Activated CD8-positive, alpha-beta T cell treated with anti-CD3 and anti-CD28 coated beads, Interleukin-2, amount 10 ng/mL, durations not matched to agents 7 days and 5 days (primary cell): ENCODE measurements at regions not wholly inside any gene's neighbourhood (a gene's known extent, or its start where the extent isn't known, plus 50 kb on each side); places are given as distances from the start of the nearest gene placed in this dataset.
"Not testable (repeated sequence)": the region's sequence is repeated elsewhere in the genome, so short reads cannot be mapped to it uniquely, and the experiment has no call there.

ENCODE experiments used
- ATAC-seq: fragments of 150-1000 bp; cut with Tn5 transposase; one replicate; pipeline ENCODE4 v1.10.0; 2021; ENCODE audit warnings: moderate library complexity
- CTCF ChIA-PET: fragments of 350-600 bp; sonication (Branson Sonifier 250); formaldehyde crosslinking; loops from one replicate; lab custom pipeline; 2021; ENCODE audit warnings: antibody characterized with exemption; lab: Charles Lee
- POLR2A ChIA-PET: fragments of 350-600 bp; sonication (Branson Sonifier 250); formaldehyde crosslinking; loops from one replicate; lab custom pipeline; 2021; ENCODE audit warnings: antibody characterized with exemption; lab: Charles Lee
- DNase-seq: peaks from one replicate; pipeline ENCODE4 v3.0.0-alpha.2; 2020
- H3K27ac Mint-ChIP-seq: one replicate; pipeline ENCODE4 v1.8.0; 2021; ENCODE audit warnings: mild to moderate bottlenecking, mixed read lengths
- H3K27me3 Mint-ChIP-seq: one replicate; pipeline ENCODE4 v1.8.0; 2021; ENCODE audit warnings: low read depth, mixed read lengths
- H3K36me3 Mint-ChIP-seq: one replicate; pipeline ENCODE4 v1.8.0; 2021; ENCODE audit warnings: low read depth, mixed read lengths
- H3K4me1 Mint-ChIP-seq: one replicate; pipeline ENCODE4 v1.8.0; 2021; ENCODE audit warnings: low read depth, mixed read lengths
- H3K4me3 Mint-ChIP-seq: one replicate; pipeline ENCODE4 v1.8.0; 2021; ENCODE audit warnings: mild to moderate bottlenecking, mixed read lengths
- H3K9me3 Mint-ChIP-seq: one replicate; pipeline ENCODE4 v1.8.0; 2022; ENCODE audit warnings: mixed read lengths; ENCODE audit not compliant: insufficient read depth

- peaks cover 4% of the 10 kb centered on the region for H3K9me3 Mint-ChIP-seq
- ChIA-PET CTCF (no interaction called here), POLR2A (no interaction called here)
- no peak overlapping the region for H3K4me3 Mint-ChIP-seq
- DNase-seq (no peak), ATAC-seq (no peak)
- no peak overlapping the region for H3K27ac Mint-ChIP-seq
- H3K4me1 Mint-ChIP-seq, result no peaks in the 10 kb centered on the region
- H3K36me3 Mint-ChIP-seq, result no peaks in the 10 kb centered on the region
- no peaks in the 10 kb centered on the region for H3K27me3 Mint-ChIP-seq
Observed at GRCh38 chr3:137329594-137329993, 371.8 kb downstream of the IL20RB start.

GRCh38 chr3:137330246-137330645 is 372.5 kb downstream of the IL20RB start:
- no peaks in the 10 kb centered on the region for H3K4me1 Mint-ChIP-seq
- CTCF ChIA-PET, result no interaction called here
- no peaks in the 10 kb centered on the region for H3K27me3 Mint-ChIP-seq
- H3K27ac Mint-ChIP-seq, result no peak overlapping the region
- ATAC-seq, result no peak
- no peak for DNase-seq
- no peaks in the 10 kb centered on the region for H3K9me3 Mint-ChIP-seq
- no peak overlapping the region for H3K4me3 Mint-ChIP-seq
- no peaks in the 10 kb centered on the region for H3K36me3 Mint-ChIP-seq
- POLR2A ChIA-PET, result no interaction called here

- no peaks in the 10 kb centered on the region for H3K36me3 Mint-ChIP-seq
- DNase-seq (no peak), ATAC-seq (no peak)
- H3K4me3 Mint-ChIP-seq, result no peak overlapping the region
- POLR2A ChIA-PET, result no interaction called here
- no peaks in the 10 kb centered on the region for H3K4me1 Mint-ChIP-seq
- H3K9me3 Mint-ChIP-seq, result no peaks in the 10 kb centered on the region
- CTCF ChIA-PET, result no interaction called here
- no peaks in the 10 kb centered on the region for H3K27me3 Mint-ChIP-seq
- no peak overlapping the region for H3K27ac Mint-ChIP-seq
Observed at GRCh38 chr3:137332297-137332696, 374.5 kb downstream of the IL20RB start.

- peaks cover 18% of the 10 kb centered on the region for H3K9me3 Mint-ChIP-seq
- DNase-seq (no peak), ATAC-seq (no peak)
- no peaks in the 10 kb centered on the region for H3K4me1 Mint-ChIP-seq
- H3K36me3 Mint-ChIP-seq, result no peaks in the 10 kb centered on the region
- no peak overlapping the region for H3K27ac Mint-ChIP-seq
- CTCF ChIA-PET, result no interaction called here
- H3K4me3 Mint-ChIP-seq, result no peak overlapping the region
- POLR2A ChIA-PET, result no interaction called here
- no peaks in the 10 kb centered on the region for H3K27me3 Mint-ChIP-seq
Observed at GRCh38 chr3:137335478-137335877, 377.7 kb downstream of the IL20RB start.

GRCh38 chr3:137338400-137338799 is 380.6 kb downstream of the IL20RB start:
- H3K36me3 Mint-ChIP-seq, DNase-seq, H3K27ac Mint-ChIP-seq, H3K4me1 Mint-ChIP-seq, H3K4me3 Mint-ChIP-seq, CTCF ChIA-PET, H3K27me3 Mint-ChIP-seq, ATAC-seq: not testable (repeated sequence)
- H3K9me3 Mint-ChIP-seq, result peaks cover 22% of the 10 kb centered on the region
- POLR2A ChIA-PET, result interaction anchor here (0.6 kb wide), 1 partner anchor 504 kb away, joined by 3 read pairs; no protein-coding TSS in a partner anchor

- POLR2A ChIA-PET, result no interaction called here
- Mint-ChIP-seq H3K4me3 (no peak overlapping the region), H3K27me3 (no peaks in the 10 kb centered on the region), H3K9me3 (peaks cover 17% of the 10 kb centered on the region), H3K4me1 (no peaks in the 10 kb centered on the region), H3K36me3 (no peaks in the 10 kb centered on the region), H3K27ac (no peak overlapping the region)
- DNase-seq (no peak), ATAC-seq (no peak)
- CTCF ChIA-PET, result no interaction called here
Observed at GRCh38 chr3:137343283-137343682, 385.5 kb downstream of the IL20RB start.

GRCh38 chr3:137347132-137347531 is 389.3 kb downstream of the IL20RB start:
- Mint-ChIP-seq H3K4me1 (no peaks in the 10 kb centered on the region), H3K4me3 (no peak overlapping the region), H3K9me3 (no peaks in the 10 kb centered on the region), H3K27me3 (no peaks in the 10 kb centered on the region), H3K27ac (no peak overlapping the region), H3K36me3 (no peaks in the 10 kb centered on the region)
- no peak for ATAC-seq
- no peak for DNase-seq
- ChIA-PET POLR2A (interaction anchor here (1.1 kb wide), 1 partner anchor 170 kb away, joined by 3 read pairs; no protein-coding TSS in a partner anchor), CTCF (no interaction called here)

GRCh38 chr3:137347817-137348368 is 390.1 kb downstream of the IL20RB start:
- DNase-seq, result no peak
- Mint-ChIP-seq H3K36me3 (no peaks in the 10 kb centered on the region), H3K9me3 (no peaks in the 10 kb centered on the region), H3K4me1 (no peaks in the 10 kb centered on the region), H3K27me3 (no peaks in the 10 kb centered on the region), H3K4me3 (no peak overlapping the region), H3K27ac (no peak overlapping the region)
- POLR2A ChIA-PET, result no interaction called here
- CTCF ChIA-PET, result no interaction called here
- no peak for ATAC-seq

- no peaks in the 10 kb centered on the region for H3K27me3 Mint-ChIP-seq
- ChIA-PET CTCF (no interaction called here), POLR2A (no interaction called here)
- DNase-seq (no peak), ATAC-seq (no peak)
- no peaks in the 10 kb centered on the region for H3K4me1 Mint-ChIP-seq
- H3K9me3 Mint-ChIP-seq, result no peaks in the 10 kb centered on the region
- H3K27ac Mint-ChIP-seq, result no peak overlapping the region
- H3K4me3 Mint-ChIP-seq, result no peak overlapping the region
- no peaks in the 10 kb centered on the region for H3K36me3 Mint-ChIP-seq
Observed at GRCh38 chr3:137348936-137349335, 391.2 kb downstream of the IL20RB start.

GRCh38 chr3:137349557-137350348 is 392.0 kb downstream of the IL20RB start:
- POLR2A ChIA-PET, result no interaction called here
- DNase-seq (no peak), ATAC-seq (no peak)
- CTCF ChIA-PET, result no interaction called here
- Mint-ChIP-seq H3K27ac (no peak overlapping the region), H3K36me3 (no peaks in the 10 kb centered on the region), H3K9me3 (no peaks in the 10 kb centered on the region), H3K27me3 (no peaks in the 10 kb centered on the region), H3K4me3 (no peak overlapping the region), H3K4me1 (no peaks in the 10 kb centered on the region)

- DNase-seq (no peak), ATAC-seq (no peak)
- Mint-ChIP-seq H3K27me3 (no peaks in the 10 kb centered on the region), H3K27ac (no peak overlapping the region), H3K4me1 (no peaks in the 10 kb centered on the region), H3K9me3 (no peaks in the 10 kb centered on the region), H3K36me3 (no peaks in the 10 kb centered on the region), H3K4me3 (no peak overlapping the region)
- ChIA-PET CTCF (no interaction called here), POLR2A (no interaction called here)
Observed at GRCh38 chr3:137360531-137361201, 402.9 kb downstream of the IL20RB start.

GRCh38 chr3:137382005-137382594 is 382.0 kb upstream of the SOX14 start:
- no peaks in the 10 kb centered on the region for H3K36me3 Mint-ChIP-seq
- H3K27ac Mint-ChIP-seq, result no peak overlapping the region
- no peaks in the 10 kb centered on the region for H3K27me3 Mint-ChIP-seq
- ChIA-PET CTCF (no interaction called here), POLR2A (no interaction called here)
- ATAC-seq, result no peak
- no peaks in the 10 kb centered on the region for H3K9me3 Mint-ChIP-seq
- no peak for DNase-seq
- no peak overlapping the region for H3K4me3 Mint-ChIP-seq
- no peaks in the 10 kb centered on the region for H3K4me1 Mint-ChIP-seq
